NT2/D1 (cell line): ENCODE measurements at regions not wholly inside any gene's neighbourhood (a gene's known extent, or its start where the extent isn't known, plus 50 kb on each side); places are given as distances from the start of the nearest gene placed in this dataset.

ENCODE experiments used
- SUZ12 ChIP-seq: IDR thresholded peaks from 2 replicates; pipeline ENCODE4 v1.6.1; 2011; ENCODE audit not compliant: insufficient read length, insufficient read depth; ENCODE audit errors: extremely low read depth
- YY1 ChIP-seq: IDR thresholded peaks from 2 replicates; pipeline ENCODE4 v1.6.1; 2011; ENCODE audit not compliant: insufficient read length, insufficient read depth
- ZNF274 ChIP-seq: IDR thresholded peaks from 2 replicates; pipeline ENCODE4 v1.6.1; 2011; ENCODE audit warnings: mild to moderate bottlenecking, low read depth, low read length

GRCh38 chr14:87434680-87435079, 558.3 kb downstream of the GALC start:
- TF ChIP-seq YY1 (no peak), ZNF274 (no peak), SUZ12 (no peak)
